Upper lobe of left lung (tissue), 4 donors: ENCODE measurements at regions not wholly inside any gene's neighbourhood (a gene's known extent, or its start where the extent isn't known, plus 50 kb on each side); places are given as distances from the start of the nearest gene placed in this dataset.
"Not testable (repeated sequence)": the region's sequence is repeated elsewhere in the genome, so short reads cannot be mapped to it uniquely, and the experiment has no call there.

ENCODE experiments used
- POLR2AphosphoS5 ChIP-seq, 2 donors: sonication (generic); formaldehyde crosslinking; IDR thresholded peaks; one replicate each; pipeline ENCODE4 v1.5.1; 2017; ENCODE audit warnings: antibody characterized with exemption in 2 of 2
- TF ChIP-seq, protein P1 (sequence below), 6 experiments: fragments of 450-650 bp in 4 of 6; fragments of 200-600 bp in 2 of 6; sonication (generic) in 2 of 6; IDR thresholded peaks; one replicate each; pipeline ENCODE4 v1.5.1; 2016 to 2019; ENCODE audit warnings: antibody characterized with exemption in 6 of 6

DNA sequence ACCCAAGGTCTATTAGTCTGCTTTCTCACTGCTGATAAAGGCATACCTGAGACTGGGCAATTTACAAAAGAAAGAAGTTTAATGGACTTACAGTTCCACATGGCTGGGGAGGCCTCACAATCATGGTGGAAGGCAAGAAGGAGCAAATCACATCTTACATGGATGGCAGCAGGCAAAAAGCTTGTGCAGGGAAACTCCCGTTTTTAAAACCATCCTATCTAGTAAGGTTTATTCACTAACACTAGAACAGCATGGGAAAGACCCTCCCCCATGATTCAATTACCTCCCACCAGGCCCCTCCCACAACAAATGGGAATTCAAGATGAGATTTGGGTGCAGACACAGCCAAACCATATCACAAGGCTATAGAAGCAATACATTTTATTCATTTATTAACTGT is 1921.4 kb downstream of the PCDH9 start:
- TF ChIP-seq, protein P1, sequence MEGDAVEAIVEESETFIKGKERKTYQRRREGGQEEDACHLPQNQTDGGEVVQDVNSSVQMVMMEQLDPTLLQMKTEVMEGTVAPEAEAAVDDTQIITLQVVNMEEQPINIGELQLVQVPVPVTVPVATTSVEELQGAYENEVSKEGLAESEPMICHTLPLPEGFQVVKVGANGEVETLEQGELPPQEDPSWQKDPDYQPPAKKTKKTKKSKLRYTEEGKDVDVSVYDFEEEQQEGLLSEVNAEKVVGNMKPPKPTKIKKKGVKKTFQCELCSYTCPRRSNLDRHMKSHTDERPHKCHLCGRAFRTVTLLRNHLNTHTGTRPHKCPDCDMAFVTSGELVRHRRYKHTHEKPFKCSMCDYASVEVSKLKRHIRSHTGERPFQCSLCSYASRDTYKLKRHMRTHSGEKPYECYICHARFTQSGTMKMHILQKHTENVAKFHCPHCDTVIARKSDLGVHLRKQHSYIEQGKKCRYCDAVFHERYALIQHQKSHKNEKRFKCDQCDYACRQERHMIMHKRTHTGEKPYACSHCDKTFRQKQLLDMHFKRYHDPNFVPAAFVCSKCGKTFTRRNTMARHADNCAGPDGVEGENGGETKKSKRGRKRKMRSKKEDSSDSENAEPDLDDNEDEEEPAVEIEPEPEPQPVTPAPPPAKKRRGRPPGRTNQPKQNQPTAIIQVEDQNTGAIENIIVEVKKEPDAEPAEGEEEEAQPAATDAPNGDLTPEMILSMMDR (IDR thresholded peaks at IDR 0.05), result not testable (repeated sequence)
- TF ChIP-seq POLR2AphosphoS5 (IDR thresholded peaks at IDR 0.05), result not testable (repeated sequence)
